ENCODE measurements at regions not wholly inside any gene's neighbourhood (a gene's known extent, or its start where the extent isn't known, plus 50 kb on each side); places are given as distances from the start of the nearest gene placed in this dataset.

- H3K27ac ChIP-seq = no peak overlapping the region
- intact Hi-C loops (cut with micrococcal nuclease; ENCODE audit: unreplicated experiment) = no loop called here
- DNase-seq = no peak
- peaks cover 25% of the 10 kb centered on the region for H3K4me1 ChIP-seq (replicated peaks; ENCODE audit: insufficient read depth)
- H3K9me3 ChIP-seq (ENCODE audit: insufficient read depth, low read depth) = no peaks in the 10 kb centered on the region
- no peaks in the 10 kb centered on the region for H3K36me3 ChIP-seq (ENCODE audit: low read depth)
- H3K27me3 ChIP-seq (ENCODE audit: insufficient read depth, low read depth) = no peaks in the 10 kb centered on the region
- no peaks in the 10 kb centered on the region for H3K9me2 ChIP-seq (ENCODE audit: insufficient read depth)
- no peak overlapping the region for H2AFZ ChIP-seq
- H4K20me1 ChIP-seq (ENCODE audit: insufficient read depth) = no peaks in the 10 kb centered on the region
- ChIA-PET POLR2A (ENCODE audit: unreplicated experiment) (no interaction called here), CTCF (no interaction called here)
- TF ChIP-seq EZH2 (IDR thresholded peaks at IDR 0.05; ENCODE audit: low read depth) = no peak
- no peak for TF ChIP-seq CTCF (conservative IDR thresholded peaks at IDR 0.05)
- H3F3A ChIP-seq (ENCODE audit: insufficient read depth, low read depth) = peaks cover 9% of the 10 kb centered on the region; the same call in 1 of the 2 replicates
- no peak overlapping the region for H3K4me3 ChIP-seq
- BruUV-seq (replicated peaks) = no TSS peak
- no peaks in the 10 kb centered on the region for H3K79me2 ChIP-seq (ENCODE audit: low read depth)
- H3K4me2 ChIP-seq = no peak overlapping the region
Measured at GRCh38 chr11:119901657-119902577, 172.9 kb upstream of the NECTIN1 start.

GRCh38 chr11:119899997-119900396 lies 171.0 kb upstream of the NECTIN1 start:
- DNase-seq = no peak
- no TSS peak for BruUV-seq (replicated peaks)
- H4K20me1 ChIP-seq (ENCODE audit: insufficient read depth) = no peaks in the 10 kb centered on the region
- H3K27ac ChIP-seq = no peak overlapping the region
- peaks cover 5% of the 10 kb centered on the region; the same call in 1 of the 2 replicates for H3K4me1 ChIP-seq (replicated peaks; ENCODE audit: insufficient read depth)
- no peaks in the 10 kb centered on the region for H3K79me2 ChIP-seq (ENCODE audit: low read depth)
- H3F3A ChIP-seq (ENCODE audit: insufficient read depth, low read depth) = no peaks in the 10 kb centered on the region
- no peak overlapping the region for H2AFZ ChIP-seq
- H3K27me3 ChIP-seq (ENCODE audit: insufficient read depth, low read depth) = no peaks in the 10 kb centered on the region
- no peak overlapping the region for H3K4me2 ChIP-seq
- H3K9me3 ChIP-seq (ENCODE audit: insufficient read depth, low read depth) = no peaks in the 10 kb centered on the region
- ChIA-PET CTCF (no interaction called here), POLR2A (ENCODE audit: unreplicated experiment) (no interaction called here)
- intact Hi-C loops (cut with micrococcal nuclease; ENCODE audit: unreplicated experiment) = no loop called here
- H3K9me2 ChIP-seq (ENCODE audit: insufficient read depth) = no peaks in the 10 kb centered on the region
- H3K36me3 ChIP-seq (ENCODE audit: low read depth) = no peaks in the 10 kb centered on the region
- no peak overlapping the region for H3K4me3 ChIP-seq
- no peak for TF ChIP-seq CTCF (conservative IDR thresholded peaks at IDR 0.05)
- no peak for TF ChIP-seq EZH2 (IDR thresholded peaks at IDR 0.05; ENCODE audit: low read depth)

GRCh38 chr11:119897576-119897975 lies 168.6 kb upstream of the NECTIN1 start:
- DNase-seq = no peak
- ChIA-PET CTCF (no interaction called here), POLR2A (ENCODE audit: unreplicated experiment) (no interaction called here)
- Histone ChIP-seq H2AFZ (no peak overlapping the region), H3K4me3 (no peak overlapping the region), H3K4me2 (no peak overlapping the region), H3K79me2 (ENCODE audit: low read depth) (no peaks in the 10 kb centered on the region), H4K20me1 (ENCODE audit: insufficient read depth) (no peaks in the 10 kb centered on the region), H3K9me3 (ENCODE audit: insufficient read depth, low read depth) (no peaks in the 10 kb centered on the region), H3K36me3 (ENCODE audit: low read depth) (no peaks in the 10 kb centered on the region), H3K9me2 (ENCODE audit: insufficient read depth) (no peaks in the 10 kb centered on the region), H3K27me3 (ENCODE audit: insufficient read depth, low read depth) (peaks cover 13% of the 10 kb centered on the region; the same call in 1 of the 2 replicates), H3K27ac (no peak overlapping the region), H3F3A (ENCODE audit: insufficient read depth, low read depth) (no peaks in the 10 kb centered on the region), H3K4me1 (replicated peaks; ENCODE audit: insufficient read depth) (no peaks in the 10 kb centered on the region)
- TF ChIP-seq CTCF (conservative IDR thresholded peaks at IDR 0.05) = no peak
- TF ChIP-seq EZH2 (IDR thresholded peaks at IDR 0.05; ENCODE audit: low read depth) = no peak
- intact Hi-C loops (cut with micrococcal nuclease; ENCODE audit: unreplicated experiment) = no loop called here
- BruUV-seq (replicated peaks) = no TSS peak
